Superior temporal gyrus (tissue), 1 donor: ENCODE measurements at regions not wholly inside any gene's neighbourhood (a gene's known extent, or its start where the extent isn't known, plus 50 kb on each side); places are given as distances from the start of the nearest gene placed in this dataset.
"Not testable (repeated sequence)": the region's sequence is repeated elsewhere in the genome, so short reads cannot be mapped to it uniquely, and the experiment has no call there.

Experiments used
- DNase-seq: peaks from one replicate; pipeline ENCODE4 v3.0.0-alpha.2; 2016; ENCODE audit errors: extremely low spot score

GRCh38 chr5:171710451-171711024 is 75.1 kb upstream of the SMIM23 start:
- no peak for DNase-seq

GRCh38 chr5:171711571-171711970 is 74.0 kb upstream of the SMIM23 start:
- DNase-seq = no peak

GRCh38 chr5:171712616-171713015 is 73.0 kb upstream of the SMIM23 start:
- DNase-seq = no peak

- DNase-seq = no peak
Observed at GRCh38 chr5:171713152-171713551, 72.5 kb upstream of the SMIM23 start.

- DNase-seq = no peak
Observed at GRCh38 chr5:171714261-171714660, 71.4 kb upstream of the SMIM23 start.

- no peak for DNase-seq
Observed at GRCh38 chr5:171714851-171715250, 70.8 kb upstream of the SMIM23 start.

- DNase-seq = no peak
Observed at GRCh38 chr5:171715551-171715950, 70.1 kb upstream of the SMIM23 start.

GRCh38 chr5:171720086-171720485 is 65.5 kb upstream of the SMIM23 start:
- DNase-seq = no peak

- DNase-seq = no peak
Observed at GRCh38 chr5:171721464-171721863, 64.2 kb upstream of the SMIM23 start.

GRCh38 chr5:171724468-171725204 is 61.0 kb upstream of the SMIM23 start:
- no peak for DNase-seq

GRCh38 chr5:171725205-171725601 is 60.4 kb upstream of the SMIM23 start:
- DNase-seq = no peak

- DNase-seq = not testable (repeated sequence)
Observed at GRCh38 chr5:171726819-171727218, 58.8 kb upstream of the SMIM23 start.

GRCh38 chr5:171728686-171729085 is 56.9 kb upstream of the SMIM23 start:
- DNase-seq = no peak
